ENCODE measurements at regions not wholly inside any gene's neighbourhood (a gene's known extent, or its start where the extent isn't known, plus 50 kb on each side); places are given as distances from the start of the nearest gene placed in this dataset.
A peak's percentile ranks its signal among the peaks of the same experiment; 100 is the strongest.

- Histone ChIP-seq H3K36me3 (ENCODE audit: control insufficient read depth, insufficient read depth, low read length) (no peaks in the 10 kb centered on the region), H3K27me3 (ENCODE audit: control insufficient read depth, insufficient read depth, low read length) (no peaks in the 10 kb centered on the region), H3K4me3 (ENCODE audit: low read depth, low read length) (no peak overlapping the region)
- DNase-seq (ENCODE audit: low read depth): peak; percentile 2
- TF ChIP-seq CTCF (IDR thresholded peaks at IDR 0.05; ENCODE audit: insufficient read depth, low read length, poor library complexity, severe bottlenecking): no peak
Measured at GRCh38 chr5:9712506-9712905, 82.4 kb upstream of the TAS2R1 start.

DNA sequence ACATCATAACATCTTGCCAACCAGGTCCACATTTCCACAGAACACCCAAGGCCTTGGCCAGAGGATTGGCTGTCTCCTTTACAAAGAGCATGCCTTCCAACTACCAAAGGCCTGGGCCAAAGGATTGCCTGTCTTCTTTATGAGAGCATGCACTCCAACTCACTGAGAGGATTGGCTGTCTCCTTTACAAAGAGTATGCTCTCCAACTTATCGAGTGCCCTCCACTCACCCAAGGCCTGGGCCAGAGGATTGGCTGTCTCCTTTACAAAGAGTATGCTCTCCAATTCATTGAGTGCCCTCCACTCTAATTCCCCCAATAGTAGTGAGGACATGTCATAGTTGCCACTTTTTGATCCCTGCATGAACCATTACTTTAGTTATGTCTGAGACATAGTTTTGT, 79.9 kb upstream of the TAS2R1 start:
- no peak overlapping the region for H3K4me3 ChIP-seq (ENCODE audit: low read depth, low read length)
- no peak for DNase-seq (ENCODE audit: low read depth)
- H3K27me3 ChIP-seq (ENCODE audit: control insufficient read depth, insufficient read depth, low read length): no peaks in the 10 kb centered on the region
- TF ChIP-seq CTCF (IDR thresholded peaks at IDR 0.05; ENCODE audit: insufficient read depth, low read length, poor library complexity, severe bottlenecking): no peak
- no peaks in the 10 kb centered on the region for H3K36me3 ChIP-seq (ENCODE audit: control insufficient read depth, insufficient read depth, low read length)

DNA sequence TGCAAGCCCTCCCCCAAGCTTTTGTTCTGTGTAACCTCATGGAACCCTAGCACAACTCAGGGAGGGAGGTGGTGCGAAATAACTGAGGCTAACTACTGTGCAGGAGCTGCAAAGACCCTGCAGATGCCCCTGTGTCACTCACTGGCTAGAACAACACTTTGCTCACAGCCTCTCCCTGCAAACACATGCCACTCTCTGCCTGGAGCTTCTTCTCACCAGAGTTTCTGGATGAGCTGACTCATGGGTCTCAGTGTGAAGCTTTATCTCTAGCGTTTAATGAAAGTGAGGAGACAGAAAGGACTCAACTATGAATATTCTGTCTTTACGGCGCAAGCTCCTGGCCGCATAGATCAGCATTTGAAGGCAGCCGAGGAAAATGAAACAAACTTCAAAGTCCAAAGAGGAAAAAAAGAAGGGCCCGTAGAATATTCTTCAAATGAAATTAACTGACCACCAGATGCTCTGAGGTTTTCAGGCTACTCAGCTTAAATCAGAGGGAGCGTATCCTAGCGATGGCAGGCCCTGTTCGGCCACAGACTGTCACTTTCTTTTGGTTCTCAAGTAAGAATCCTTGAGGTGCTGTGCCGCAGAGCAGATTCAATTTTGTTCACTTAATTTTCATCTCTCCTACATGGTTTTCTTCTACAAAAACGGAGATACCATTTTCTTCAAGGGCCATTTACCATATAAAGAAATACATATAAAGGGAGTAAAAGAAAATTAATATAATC, 77.7 kb upstream of the TAS2R1 start:
- Histone ChIP-seq H3K27me3 (ENCODE audit: control insufficient read depth, insufficient read depth, low read length) (no peaks in the 10 kb centered on the region), H3K4me3 (ENCODE audit: low read depth, low read length) (no peak overlapping the region), H3K36me3 (ENCODE audit: control insufficient read depth, insufficient read depth, low read length) (no peaks in the 10 kb centered on the region)
- TF ChIP-seq CTCF (IDR thresholded peaks at IDR 0.05; ENCODE audit: insufficient read depth, low read length, poor library complexity, severe bottlenecking): no peak
- DNase-seq (ENCODE audit: low read depth): no peak

GRCh38 chr5:9699681-9700080, 69.5 kb upstream of the TAS2R1 start:
- H3K27me3 ChIP-seq (ENCODE audit: control insufficient read depth, insufficient read depth, low read length): no peaks in the 10 kb centered on the region
- H3K36me3 ChIP-seq (ENCODE audit: control insufficient read depth, insufficient read depth, low read length): no peaks in the 10 kb centered on the region
- TF ChIP-seq CTCF (IDR thresholded peaks at IDR 0.05; ENCODE audit: insufficient read depth, low read length, poor library complexity, severe bottlenecking): no peak
- no peak overlapping the region for H3K4me3 ChIP-seq (ENCODE audit: low read depth, low read length)
- no peak for DNase-seq (ENCODE audit: low read depth)

GRCh38 chr5:9698841-9699240, 68.7 kb upstream of the TAS2R1 start:
- DNase-seq (ENCODE audit: low read depth): no peak
- Histone ChIP-seq H3K27me3 (ENCODE audit: control insufficient read depth, insufficient read depth, low read length) (no peaks in the 10 kb centered on the region), H3K4me3 (ENCODE audit: low read depth, low read length) (no peak overlapping the region), H3K36me3 (ENCODE audit: control insufficient read depth, insufficient read depth, low read length) (no peaks in the 10 kb centered on the region)
- TF ChIP-seq CTCF (IDR thresholded peaks at IDR 0.05; ENCODE audit: insufficient read depth, low read length, poor library complexity, severe bottlenecking): no peak

Data from kidney epithelial cell (primary cell).